ENCODE measurements at regions not wholly inside any gene's neighbourhood (a gene's known extent, or its start where the extent isn't known, plus 50 kb on each side); places are given as distances from the start of the nearest gene placed in this dataset.
"Not testable (repeated sequence)": the region's sequence is repeated elsewhere in the genome, so short reads cannot be mapped to it uniquely, and the experiment has no call there.

- DNase-seq: not testable (repeated sequence)
Observed at GRCh38 chr4:167858127-167858526, 234.2 kb upstream of the ANXA10 start.

- DNase-seq: no peak
Observed at GRCh38 chr4:167867191-167867590, 225.1 kb upstream of the ANXA10 start.

- no peak for DNase-seq
Observed at GRCh38 chr4:167868163-167868562, 224.2 kb upstream of the ANXA10 start.

- DNase-seq: no peak
Observed at GRCh38 chr4:167873496-167873895, 218.8 kb upstream of the ANXA10 start.

- not testable (repeated sequence) for DNase-seq
Observed at GRCh38 chr4:167876091-167876490, 216.2 kb upstream of the ANXA10 start.

- not testable (repeated sequence) for DNase-seq
Observed at GRCh38 chr4:167877826-167878225, 214.5 kb upstream of the ANXA10 start.

- DNase-seq: no peak
Observed at GRCh38 chr4:167883266-167883665, 209.1 kb upstream of the ANXA10 start.

GRCh38 chr4:167885071-167885470 is 207.3 kb upstream of the ANXA10 start:
- DNase-seq: no peak

- no peak for DNase-seq
Observed at GRCh38 chr4:167885872-167886271, 206.5 kb upstream of the ANXA10 start.

GRCh38 chr4:167887726-167888125 is 204.6 kb upstream of the ANXA10 start:
- no peak for DNase-seq

- DNase-seq: no peak
Observed at GRCh38 chr4:167890226-167890625, 202.1 kb upstream of the ANXA10 start.

GRCh38 chr4:167893531-167893930 is 198.8 kb upstream of the ANXA10 start:
- no peak for DNase-seq

- DNase-seq: not testable (repeated sequence)
Observed at GRCh38 chr4:167896260-167896659, 196.1 kb upstream of the ANXA10 start.

GRCh38 chr4:167897116-167897515 is 195.2 kb upstream of the ANXA10 start:
- no peak for DNase-seq

GRCh38 chr4:167903291-167903721 is 189.0 kb upstream of the ANXA10 start:
- DNase-seq: no peak

- no peak for DNase-seq
Observed at GRCh38 chr4:167906851-167907250, 185.5 kb upstream of the ANXA10 start.

- DNase-seq: no peak
Observed at GRCh38 chr4:167908816-167909215, 183.5 kb upstream of the ANXA10 start.

- DNase-seq: not testable (repeated sequence)
Observed at GRCh38 chr4:167912535-167912934, 179.8 kb upstream of the ANXA10 start.

GRCh38 chr4:167918077-167918476 is 174.3 kb upstream of the ANXA10 start:
- peak; percentile 18 for DNase-seq

GRCh38 chr4:167930166-167930565 is 162.2 kb upstream of the ANXA10 start:
- DNase-seq: no peak

GRCh38 chr4:167934216-167934615 is 158.1 kb upstream of the ANXA10 start:
- DNase-seq: no peak

- DNase-seq: no peak
Observed at GRCh38 chr4:167939863-167940616, 152.3 kb upstream of the ANXA10 start.

GRCh38 chr4:167943872-167944505 is 148.3 kb upstream of the ANXA10 start:
- DNase-seq: no peak

- DNase-seq: no peak
Observed at GRCh38 chr4:167944721-167945120, 147.6 kb upstream of the ANXA10 start.

GRCh38 chr4:167955006-167955405 is 137.3 kb upstream of the ANXA10 start:
- DNase-seq: no peak
